Tibial artery (tissue), 4 donors: ENCODE measurements at regions not wholly inside any gene's neighbourhood (a gene's known extent, or its start where the extent isn't known, plus 50 kb on each side); places are given as distances from the start of the nearest gene placed in this dataset.

Experiments used
- DNase-seq, 2 donors: peaks; one replicate each; pipeline ENCODE4 v3.0.0-alpha.2; 2019
- H3K27ac ChIP-seq, 2 donors: fragments of 200-600 bp; sonication (generic) in 1 of 2; 1 replicate in 1 of 2; 2 replicates in 1 of 2; pipeline ENCODE4 v1.5.1; 2018 to 2019; ENCODE audit warnings: mild to moderate bottlenecking in 1 of 2
- H3K27me3 ChIP-seq, 2 donors: fragments of 200-600 bp; sonication (generic) in 1 of 2; one replicate each; pipeline versions ENCODE4 v1.5.1 to v1.6.0; 2016 to 2019
- H3K36me3 ChIP-seq, 3 donors: fragments of 200-600 bp; sonication (generic) in 2 of 3; one replicate each; pipeline ENCODE4 v1.5.1; 2016 to 2019; ENCODE audit warnings: mild to moderate bottlenecking in 2 of 3
- H3K4me1 ChIP-seq, 4 donors: fragments of 200-600 bp; sonication (generic) in 2 of 4; 1 replicate in 3 of 4; 2 replicates in 1 of 4; pipeline ENCODE4 v1.5.1; 2016 to 2019
- H3K4me3 ChIP-seq, 2 donors: fragments of 200-600 bp; sonication (generic) in 1 of 2; 1 replicate in 1 of 2; 2 replicates in 1 of 2; pipeline ENCODE4 v1.5.1; 2018 to 2019; ENCODE audit warnings: mild to moderate bottlenecking in 2 of 2
- H3K9me3 ChIP-seq, 3 donors: fragments of 200-600 bp; sonication (generic) in 1 of 3; one replicate each; pipeline ENCODE4 v1.5.1; 2016 to 2019
- intact Hi-C: fragments of 100-400 bp; cut with DNase I; formaldehyde crosslinking; loops from one replicate; pipeline ENCODE4 v1.15.0; 2023; ENCODE audit warnings: low total_unique reads
- TF ChIP-seq, protein P1 (sequence below), 2 experiments: fragments of 200-600 bp in 1 of 2; fragments of 450-650 bp in 1 of 2; IDR thresholded peaks; one replicate each; pipeline ENCODE4 v1.5.1; 2017 to 2019; ENCODE audit warnings: antibody characterized with exemption in 2 of 2, mild to moderate bottlenecking in 1 of 2, moderate library complexity in 1 of 2

DNA sequence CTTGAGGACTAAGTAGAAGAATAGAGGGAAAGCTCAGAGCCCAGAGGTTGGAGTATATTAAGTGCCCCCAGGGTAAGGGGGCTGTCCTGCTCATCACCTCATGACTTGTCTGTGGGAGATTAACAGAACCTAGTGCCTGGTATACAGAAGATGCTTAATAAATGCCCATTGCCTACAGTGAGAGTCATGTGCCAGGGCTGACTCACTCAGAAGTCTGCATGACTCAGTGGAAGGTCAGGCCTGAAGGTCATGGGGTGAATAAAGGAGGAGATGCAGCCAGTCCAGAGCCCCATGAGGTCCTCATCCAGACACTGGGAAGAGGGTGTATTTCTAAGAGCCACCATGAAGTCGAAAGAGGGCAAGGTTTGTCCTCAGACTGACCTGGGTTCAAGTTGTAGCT lies 62.5 kb upstream of the TLE3 start:
- TF ChIP-seq, protein P1, sequence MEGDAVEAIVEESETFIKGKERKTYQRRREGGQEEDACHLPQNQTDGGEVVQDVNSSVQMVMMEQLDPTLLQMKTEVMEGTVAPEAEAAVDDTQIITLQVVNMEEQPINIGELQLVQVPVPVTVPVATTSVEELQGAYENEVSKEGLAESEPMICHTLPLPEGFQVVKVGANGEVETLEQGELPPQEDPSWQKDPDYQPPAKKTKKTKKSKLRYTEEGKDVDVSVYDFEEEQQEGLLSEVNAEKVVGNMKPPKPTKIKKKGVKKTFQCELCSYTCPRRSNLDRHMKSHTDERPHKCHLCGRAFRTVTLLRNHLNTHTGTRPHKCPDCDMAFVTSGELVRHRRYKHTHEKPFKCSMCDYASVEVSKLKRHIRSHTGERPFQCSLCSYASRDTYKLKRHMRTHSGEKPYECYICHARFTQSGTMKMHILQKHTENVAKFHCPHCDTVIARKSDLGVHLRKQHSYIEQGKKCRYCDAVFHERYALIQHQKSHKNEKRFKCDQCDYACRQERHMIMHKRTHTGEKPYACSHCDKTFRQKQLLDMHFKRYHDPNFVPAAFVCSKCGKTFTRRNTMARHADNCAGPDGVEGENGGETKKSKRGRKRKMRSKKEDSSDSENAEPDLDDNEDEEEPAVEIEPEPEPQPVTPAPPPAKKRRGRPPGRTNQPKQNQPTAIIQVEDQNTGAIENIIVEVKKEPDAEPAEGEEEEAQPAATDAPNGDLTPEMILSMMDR (IDR thresholded peaks at IDR 0.05) = no peak
- intact Hi-C loops = no loop called here
- peak overlapping the region; percentile 25 to 41 for H3K27ac ChIP-seq
- peaks cover 3 to 66% (median 35%) of the 10 kb centered on the region in 4 donors for H3K4me1 ChIP-seq
- no peaks in the 10 kb centered on the region for H3K36me3 ChIP-seq
- H3K27me3 ChIP-seq = no peaks in the 10 kb centered on the region
- DNase-seq = no peak
- H3K4me3 ChIP-seq = no peak overlapping the region
- no peaks in the 10 kb centered on the region for H3K9me3 ChIP-seq

DNA sequence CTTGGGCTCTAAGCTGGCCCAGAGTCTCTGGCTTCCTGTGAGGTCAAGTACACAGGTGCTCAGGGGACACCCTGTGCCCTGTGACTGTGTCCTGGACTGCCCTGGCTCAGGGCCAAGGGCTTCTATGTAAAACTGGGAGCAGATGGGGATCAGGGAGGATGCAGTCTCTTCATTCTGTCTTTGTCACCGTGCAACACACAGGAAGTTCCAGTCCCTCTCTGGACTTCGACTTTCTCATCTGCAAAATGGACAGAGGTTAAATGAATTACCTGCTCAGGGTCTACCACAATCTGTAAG lies 61.9 kb upstream of the TLE3 start:
- TF ChIP-seq, protein P1 (IDR thresholded peaks at IDR 0.05) = no peak
- intact Hi-C loops = loop anchor here (5.0 kb wide), 1 partner anchor 62 kb away; the partner anchor contains the start of gene TLE3
- Histone ChIP-seq H3K4me3 (no peak overlapping the region), H3K36me3 (no peaks in the 10 kb centered on the region), H3K9me3 (no peaks in the 10 kb centered on the region), H3K27ac (no peak overlapping the region), H3K4me1 (peaks cover 0 to 60% (median 31%) of the 10 kb centered on the region in 4 donors), H3K27me3 (no peaks in the 10 kb centered on the region)
- DNase-seq = no peak

DNA sequence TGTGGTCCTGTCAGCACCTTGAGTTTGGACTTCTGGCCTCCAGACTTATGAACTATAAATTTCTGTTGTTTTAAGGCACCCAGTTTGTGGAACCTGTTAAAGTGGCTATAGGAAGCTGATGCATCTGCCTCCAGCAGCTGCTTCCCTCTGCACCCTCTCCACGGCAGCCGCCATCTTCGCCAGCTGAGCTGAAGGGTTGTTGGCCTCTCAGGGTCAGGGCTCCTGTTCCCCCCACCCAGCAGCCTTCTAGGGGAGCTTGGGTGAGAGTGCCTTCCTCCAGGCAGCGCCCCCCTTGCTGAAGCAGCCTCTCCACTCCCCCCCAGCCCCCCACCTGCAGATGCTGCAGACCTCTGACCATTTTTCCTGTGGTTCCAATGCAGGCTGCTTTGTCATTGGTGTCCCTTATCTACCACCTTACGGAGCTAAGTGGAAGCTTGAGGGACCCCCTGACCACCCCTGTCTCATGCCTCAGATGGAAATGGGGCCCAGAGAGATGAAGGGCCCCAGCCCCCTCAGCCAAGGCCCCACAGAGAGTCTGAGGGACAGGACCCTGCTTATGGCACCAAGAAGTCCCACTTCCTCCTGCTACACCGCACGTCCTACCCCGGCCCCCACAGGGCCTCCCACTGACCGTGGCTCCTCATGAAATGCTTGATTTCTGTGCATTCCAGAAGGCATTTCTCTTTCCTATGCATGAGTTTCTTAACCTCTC lies 61.4 kb upstream of the TLE3 start:
- Histone ChIP-seq H3K36me3 (no peaks in the 10 kb centered on the region), H3K27ac (no peak overlapping the region), H3K4me1 (peaks cover 0 to 55% (median 29%) of the 10 kb centered on the region in 4 donors), H3K4me3 (no peak overlapping the region), H3K9me3 (no peaks in the 10 kb centered on the region), H3K27me3 (no peaks in the 10 kb centered on the region)
- intact Hi-C loops = loop anchor here (5.0 kb wide), 1 partner anchor 62 kb away; the partner anchor contains the start of gene TLE3
- no peak for DNase-seq
- TF ChIP-seq, protein P1 (IDR thresholded peaks at IDR 0.05) = no peak

DNA sequence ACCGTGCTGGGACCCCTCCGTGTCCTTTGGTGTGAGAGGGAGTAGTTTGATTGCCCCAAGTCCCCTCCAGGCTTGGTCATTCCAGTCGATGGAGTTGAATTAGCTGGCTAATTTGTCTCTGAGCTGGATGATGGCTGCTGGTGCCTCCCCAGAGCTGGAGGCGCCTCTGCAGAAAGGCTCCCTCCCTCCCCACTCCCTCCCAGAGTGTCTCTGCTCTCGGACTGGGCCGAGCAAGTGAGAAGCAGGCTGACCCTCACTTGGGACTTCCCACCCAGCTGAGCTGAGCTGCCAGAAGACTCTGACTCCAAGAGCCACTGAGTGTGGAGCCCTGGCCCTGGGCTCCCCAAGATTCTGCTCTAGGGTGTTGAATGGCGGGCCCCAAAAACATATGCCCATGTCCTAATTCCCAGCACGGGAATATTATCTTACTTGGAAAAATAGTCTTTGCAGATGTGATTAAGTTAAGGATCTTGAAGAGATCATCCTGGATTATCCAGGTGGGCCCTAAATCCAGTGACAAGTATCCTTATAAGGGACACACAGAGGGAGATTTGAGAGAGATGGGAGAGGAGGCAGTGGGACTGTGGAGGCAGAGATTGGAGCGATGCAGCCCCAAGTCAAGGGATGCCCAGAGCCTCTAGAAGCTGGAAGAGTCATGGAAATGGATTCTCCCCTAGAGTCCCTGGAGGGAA lies 60.7 kb upstream of the TLE3 start:
- Histone ChIP-seq H3K27me3 (no peaks in the 10 kb centered on the region), H3K4me3 (no peak overlapping the region), H3K36me3 (no peaks in the 10 kb centered on the region), H3K27ac (no peak overlapping the region), H3K4me1 (peaks cover 0 to 50% (median 29%) of the 10 kb centered on the region in 4 donors), H3K9me3 (no peaks in the 10 kb centered on the region)
- intact Hi-C loops = loop anchor here (5.0 kb wide), 1 partner anchor 61 kb away; the partner anchor contains the start of gene TLE3
- no peak for DNase-seq
- TF ChIP-seq, protein P1 (IDR thresholded peaks at IDR 0.05) = no peak

DNA sequence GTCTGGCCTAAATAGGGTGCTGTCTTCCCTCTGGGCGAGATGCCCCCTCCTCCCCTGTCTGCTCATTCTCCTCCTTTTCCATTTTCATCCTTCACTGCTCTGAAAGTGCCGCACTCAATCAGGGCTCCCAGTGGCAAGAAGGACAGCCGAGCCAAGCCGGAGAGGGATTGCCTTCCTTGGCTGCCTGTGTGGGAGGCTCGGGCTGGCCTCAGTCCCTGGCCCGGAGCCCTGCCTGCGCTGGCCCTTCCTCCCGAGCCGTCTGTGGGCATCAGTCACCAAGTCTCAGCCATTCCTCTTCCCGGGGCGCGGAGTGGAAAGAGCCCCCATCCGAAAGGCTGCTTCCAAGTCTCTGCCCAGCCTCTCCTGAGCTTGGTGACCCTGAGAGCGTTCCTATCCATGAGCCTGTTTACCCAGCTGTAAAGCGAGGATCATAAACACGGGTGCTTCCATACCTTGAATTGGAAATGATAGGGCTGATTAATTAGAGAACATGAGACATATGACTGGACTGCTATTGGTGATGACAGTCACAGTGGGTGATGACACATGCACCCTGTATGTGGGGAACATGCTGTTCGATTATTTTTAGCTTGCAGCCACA lies 59.1 kb upstream of the TLE3 start:
- TF ChIP-seq, protein P1 (IDR thresholded peaks at IDR 0.05) = no peak
- intact Hi-C loops = loop anchor here (5.0 kb wide), 1 partner anchor 59 kb away; the partner anchor contains the start of gene TLE3
- Histone ChIP-seq H3K27me3 (no peaks in the 10 kb centered on the region), H3K27ac (peak overlapping the region; percentile 31 to 35), H3K9me3 (no peaks in the 10 kb centered on the region), H3K4me3 (no peak overlapping the region), H3K4me1 (peaks cover 0 to 59% (median 33%) of the 10 kb centered on the region in 4 donors), H3K36me3 (no peaks in the 10 kb centered on the region)
- DNase-seq = peak; percentile 58 to 90
